SK-MEL-5 (cell line): ENCODE measurements at regions not wholly inside any gene's neighbourhood (a gene's known extent, or its start where the extent isn't known, plus 50 kb on each side); places are given as distances from the start of the nearest gene placed in this dataset.
"Not testable (repeated sequence)": the region's sequence is repeated elsewhere in the genome, so short reads cannot be mapped to it uniquely, and the experiment has no call there.

Experiments
- DNase-seq: peaks from one replicate; pipeline ENCODE4 v3.0.0-alpha.2; 2016; ENCODE audit warnings: low read depth, low spot score
- in situ Hi-C: cut with HindIII; loops from 2 replicates; pipeline ENCODE4 v1.10.0; 2016; ENCODE audit warnings: low sequenced_read_pairs, high pct_unique_total_duplicates, low pct_unique_long_range_greater_than_20kb

GRCh38 chr14:22276913-22277816 is 311.9 kb downstream of the DAD1 start:
- peak; percentile 47 for DNase-seq
- in situ Hi-C loops, result no loop called here

DNA sequence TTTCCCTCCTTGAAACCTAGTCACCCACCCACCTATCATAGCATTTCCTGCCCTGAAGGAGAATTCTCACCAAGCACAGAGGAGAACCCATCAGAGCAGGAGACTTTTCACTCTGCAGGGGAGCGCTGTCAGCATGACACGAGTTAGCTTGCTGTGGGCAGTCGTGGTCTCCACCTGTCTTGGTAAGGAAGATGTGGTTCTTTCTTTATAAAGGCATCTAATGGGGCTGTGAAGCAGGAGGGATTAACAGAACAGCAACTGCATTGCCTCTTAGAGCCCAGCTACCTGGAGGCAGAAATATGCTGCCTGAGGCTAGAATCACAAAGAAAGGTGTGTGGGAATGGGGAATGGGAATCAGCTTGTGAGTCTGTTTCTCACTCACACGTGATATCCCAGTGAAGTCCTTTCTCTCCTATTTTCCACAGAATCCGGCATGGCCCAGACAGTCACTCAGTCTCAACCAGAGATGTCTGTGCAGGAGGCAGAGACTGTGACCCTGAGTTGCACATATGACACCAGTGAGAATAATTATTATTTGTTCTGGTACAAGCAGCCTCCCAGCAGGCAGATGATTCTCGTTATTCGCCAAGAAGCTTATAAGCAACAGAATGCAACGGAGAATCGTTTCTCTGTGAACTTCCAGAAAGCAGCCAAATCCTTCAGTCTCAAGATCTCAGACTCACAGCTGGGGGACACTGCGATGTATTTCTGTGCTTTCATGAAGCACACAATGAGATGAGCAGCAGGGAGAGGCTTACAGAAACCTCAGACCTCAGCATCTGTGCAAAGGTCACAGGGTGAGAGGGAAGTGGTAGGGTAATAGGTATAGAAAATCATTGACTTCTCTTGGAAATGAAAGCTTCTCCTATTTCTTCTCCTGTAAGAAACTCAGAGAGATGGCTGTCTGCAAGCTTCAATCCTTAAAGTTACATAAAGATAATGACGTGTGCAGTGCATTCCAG is 316.9 kb downstream of the DAD1 start:
- in situ Hi-C loops, result no loop called here
- DNase-seq, result no peak

GRCh38 chr14:22268875-22269274 is 320.1 kb downstream of the DAD1 start:
- DNase-seq, result no peak
- in situ Hi-C loops, result no loop called here

- DNase-seq, result no peak
- in situ Hi-C loops, result no loop called here
Measured at GRCh38 chr14:22266683-22267082, 322.3 kb downstream of the DAD1 start.

DNA sequence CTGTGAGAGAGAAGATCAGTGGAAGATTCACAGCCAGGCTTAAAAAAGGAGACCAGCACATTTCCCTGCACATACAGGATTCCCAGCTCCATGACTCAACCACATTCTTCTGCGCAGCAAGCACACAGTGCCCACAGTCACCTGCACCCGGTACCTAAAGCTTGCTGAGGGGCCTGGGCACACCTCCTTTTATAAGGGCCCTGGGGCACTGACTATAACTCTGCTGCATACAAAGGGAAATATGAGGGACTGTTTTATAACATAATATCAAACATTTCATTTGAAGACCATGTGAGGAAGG is 322.9 kb downstream of the DAD1 start:
- in situ Hi-C loops, result no loop called here
- no peak for DNase-seq

GRCh38 chr14:22265319-22266141 is 323.5 kb downstream of the DAD1 start:
- in situ Hi-C loops, result no loop called here
- peak; percentile 54 for DNase-seq

- no peak for DNase-seq
- in situ Hi-C loops, result no loop called here
Measured at GRCh38 chr14:22264759-22265158, 324.3 kb downstream of the DAD1 start.

GRCh38 chr14:22263961-22264360 is 325.1 kb downstream of the DAD1 start:
- in situ Hi-C loops, result no loop called here
- no peak for DNase-seq

GRCh38 chr14:22262881-22263280 is 326.1 kb downstream of the DAD1 start:
- no peak for DNase-seq
- in situ Hi-C loops, result no loop called here

DNA sequence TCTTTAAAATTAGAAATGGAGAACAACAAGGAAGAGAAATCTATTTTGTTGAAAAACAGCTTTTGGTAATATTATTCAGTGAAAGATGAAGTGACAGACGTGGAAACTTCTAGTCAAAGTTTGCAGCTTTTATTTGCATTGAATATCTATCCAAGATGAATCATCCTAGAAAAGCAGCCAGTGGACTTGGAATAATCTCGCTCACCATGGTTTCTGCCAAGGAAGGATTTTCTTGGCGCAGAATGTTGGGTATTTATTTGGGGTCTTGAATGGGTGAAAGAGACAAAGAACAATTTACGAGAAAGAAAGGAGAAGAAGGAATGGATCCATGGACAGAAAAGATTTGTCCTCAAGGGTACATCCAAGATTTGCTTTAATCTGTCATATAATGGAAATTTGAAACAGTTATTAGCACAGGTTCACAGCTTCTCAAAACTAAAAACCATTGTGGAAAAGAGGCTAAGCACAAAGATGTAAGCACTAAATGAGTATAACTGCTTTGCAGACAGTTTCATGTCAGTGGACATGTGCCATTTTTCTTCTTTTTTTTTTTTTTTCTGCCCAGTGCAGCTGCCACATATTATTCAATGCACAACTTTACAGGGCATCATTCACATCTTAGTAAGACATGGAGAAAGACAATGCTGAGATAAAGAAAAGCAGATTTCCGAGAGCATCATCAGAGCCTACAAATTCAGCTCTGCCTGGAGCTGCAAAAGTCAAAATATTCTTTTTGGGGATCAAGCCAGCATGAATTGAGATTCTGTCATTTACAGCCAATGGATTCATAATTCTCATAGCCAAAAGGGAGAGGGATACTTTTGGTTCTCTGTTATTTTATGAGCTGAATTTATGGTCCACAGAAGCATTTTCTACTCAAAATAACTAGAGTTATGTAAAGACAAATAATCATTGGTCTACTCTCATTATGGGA is 333.7 kb downstream of the DAD1 start:
- in situ Hi-C loops, result no loop called here
- no peak for DNase-seq

DNA sequence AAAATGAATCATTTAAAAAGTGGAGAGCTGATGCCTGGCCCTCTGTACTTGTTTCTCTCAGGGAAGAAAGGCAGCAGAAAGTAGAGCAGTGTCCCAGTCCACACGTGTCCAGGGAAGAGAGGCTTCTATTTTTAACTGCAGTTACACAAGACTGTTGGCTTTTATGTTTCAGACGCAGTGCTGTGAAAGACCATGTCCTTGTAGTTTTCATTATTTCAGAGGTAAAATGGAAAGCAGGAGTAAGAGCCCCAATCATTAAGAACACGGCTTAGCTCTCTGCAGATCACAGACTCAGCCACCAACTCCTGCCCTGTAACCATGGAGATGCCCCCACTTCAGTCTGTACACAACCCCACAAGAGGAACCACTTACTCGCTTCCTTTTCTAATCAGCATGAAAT is 336.3 kb downstream of the DAD1 start:
- no peak for DNase-seq
- in situ Hi-C loops, result no loop called here

DNA sequence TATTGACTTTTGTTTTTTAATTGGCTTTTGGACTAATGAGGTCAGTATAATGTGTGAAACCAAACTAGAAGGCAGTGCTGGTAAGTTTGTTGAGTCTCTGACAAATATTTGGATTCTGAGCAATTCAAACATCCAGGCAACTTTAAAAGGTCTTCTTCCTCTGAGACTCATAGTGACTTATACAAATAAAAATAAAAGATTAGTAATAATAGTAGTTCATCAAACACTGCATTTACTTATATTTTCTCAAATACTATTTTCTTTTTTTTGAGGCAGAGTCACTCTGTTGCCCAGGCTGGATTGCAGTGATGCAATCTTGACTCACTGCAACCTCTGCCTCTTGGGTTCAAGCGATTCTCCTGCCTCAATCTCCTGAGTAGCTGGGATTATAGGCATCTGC is 337.9 kb downstream of the DAD1 start:
- DNase-seq, result no peak
- in situ Hi-C loops, result no loop called here

GRCh38 chr14:22249770-22250169 is 339.3 kb downstream of the DAD1 start:
- no peak for DNase-seq
- in situ Hi-C loops, result no loop called here

DNA sequence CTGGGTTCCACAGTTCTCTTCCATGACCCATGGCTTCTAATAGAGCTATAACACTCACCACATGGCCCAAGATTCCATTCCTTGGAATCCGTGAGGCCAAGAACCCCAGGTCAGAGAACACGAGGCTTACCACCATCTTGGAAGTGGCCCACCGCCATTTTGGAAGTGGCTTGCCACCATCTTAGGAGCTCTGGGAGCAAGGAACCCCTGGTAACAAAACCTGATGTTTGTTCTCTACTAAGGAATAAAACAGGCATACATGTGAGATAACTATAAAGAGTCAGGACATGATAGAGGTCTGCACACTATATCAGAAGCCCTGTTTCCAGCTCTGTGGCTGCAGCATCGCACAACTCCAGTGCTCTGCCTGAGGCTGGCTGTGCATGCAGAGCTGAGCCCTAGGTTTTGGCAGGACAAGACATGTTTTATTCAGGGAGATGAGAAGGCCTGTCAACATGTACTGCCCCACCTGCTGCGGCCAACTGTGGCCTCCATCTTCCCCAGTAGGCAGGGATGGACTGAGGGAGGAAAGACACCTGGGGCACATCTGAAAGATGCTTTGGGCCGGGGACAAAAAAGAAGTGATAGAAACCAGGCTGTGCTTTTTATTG is 344.9 kb downstream of the DAD1 start:
- in situ Hi-C loops, result no loop called here
- no peak for DNase-seq

DNA sequence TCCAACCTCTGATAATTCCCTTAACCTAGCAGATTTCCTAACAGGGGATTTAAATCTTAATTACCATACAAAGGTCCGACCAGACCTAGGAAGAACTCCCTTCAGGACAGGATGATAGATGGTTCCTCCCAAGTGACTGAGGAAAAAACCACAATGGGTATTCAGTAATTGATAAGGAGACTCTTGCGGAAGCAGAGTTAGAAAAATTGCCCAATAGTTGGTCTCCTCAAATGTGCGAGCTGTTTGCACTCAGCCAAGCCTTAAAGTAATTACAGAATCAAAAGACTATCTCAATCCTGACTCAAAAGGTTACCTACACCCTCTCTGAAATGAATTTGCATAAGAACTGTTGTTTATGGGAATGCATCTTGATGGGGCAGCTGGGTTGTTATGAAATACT is 350.7 kb downstream of the DAD1 start:
- in situ Hi-C loops, DNase-seq: not testable (repeated sequence)

- in situ Hi-C loops, result no loop called here
- DNase-seq, result peak; percentile 48
Measured at GRCh38 chr14:22233377-22233776, 355.6 kb downstream of the DAD1 start.

DNA sequence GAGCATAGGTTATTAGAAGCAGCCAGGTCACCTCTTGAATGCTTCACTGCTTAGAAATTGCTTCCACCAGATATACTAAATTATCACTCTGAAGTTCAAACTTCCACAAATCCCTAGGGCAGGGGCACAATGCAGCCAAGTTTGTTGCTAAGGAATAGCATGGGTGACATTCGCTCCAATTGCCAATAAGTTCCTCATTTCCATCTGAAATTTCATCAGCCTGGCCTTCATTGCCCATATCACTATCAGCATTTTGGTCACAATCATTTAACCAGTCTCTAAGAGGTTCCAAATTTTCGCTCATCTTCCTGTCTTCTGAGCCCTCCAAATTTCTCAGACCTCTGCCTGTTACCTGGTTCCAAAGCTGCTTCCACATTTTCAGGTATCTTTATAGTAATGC is 356.1 kb downstream of the DAD1 start:
- DNase-seq, result no peak
- in situ Hi-C loops, result no loop called here
